Endothelial cell of umbilical vein (primary cell): ENCODE measurements at regions not wholly inside any gene's neighbourhood (a gene's known extent, or its start where the extent isn't known, plus 50 kb on each side); places are given as distances from the start of the nearest gene placed in this dataset.

Experiments used
- EZH2 ChIP-seq: IDR thresholded peaks from 2 replicates; pipeline ENCODE4 v1.6.1; 2012; ENCODE audit warnings: borderline replicate concordance, low read depth, mild to moderate bottlenecking, moderate library complexity, low read length, inconsistent platforms; ENCODE audit not compliant: severe bottlenecking
- TF ChIP-seq, protein P1 (sequence below), 2 donors: IDR thresholded peaks; 1 replicate in 1 of 2; 2 replicates in 1 of 2; pipeline ENCODE4 v1.5.1; 2011; ENCODE audit warnings: low read length in 2 of 2, mild to moderate bottlenecking in 2 of 2, moderate library complexity in 2 of 2, control low read depth in 1 of 2, inconsistent platforms in 1 of 2, low read depth in 1 of 2; ENCODE audit not compliant: insufficient read depth in 1 of 2; ENCODE audit errors: extremely low read depth in 1 of 2

DNA sequence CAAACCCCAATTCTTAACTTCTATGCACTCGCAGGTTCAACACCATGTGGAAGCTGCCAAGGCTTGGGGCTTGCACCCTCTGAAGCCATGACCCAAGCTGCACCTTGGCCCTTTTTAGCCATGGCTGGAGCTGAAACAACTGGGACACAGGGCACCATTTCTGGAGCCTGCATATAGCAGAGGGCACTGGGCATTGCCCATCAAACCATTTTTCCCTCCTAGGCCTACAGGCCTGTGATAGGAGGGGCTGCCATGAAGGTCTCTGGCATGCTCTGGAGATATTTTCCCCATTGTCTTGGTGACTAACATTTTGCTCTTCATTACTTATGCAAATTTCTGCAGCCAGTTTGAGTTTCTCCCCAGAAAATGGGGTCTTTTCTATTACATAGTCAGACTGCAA is 484.7 kb downstream of the EPHA7 start:
- TF ChIP-seq, protein P1, sequence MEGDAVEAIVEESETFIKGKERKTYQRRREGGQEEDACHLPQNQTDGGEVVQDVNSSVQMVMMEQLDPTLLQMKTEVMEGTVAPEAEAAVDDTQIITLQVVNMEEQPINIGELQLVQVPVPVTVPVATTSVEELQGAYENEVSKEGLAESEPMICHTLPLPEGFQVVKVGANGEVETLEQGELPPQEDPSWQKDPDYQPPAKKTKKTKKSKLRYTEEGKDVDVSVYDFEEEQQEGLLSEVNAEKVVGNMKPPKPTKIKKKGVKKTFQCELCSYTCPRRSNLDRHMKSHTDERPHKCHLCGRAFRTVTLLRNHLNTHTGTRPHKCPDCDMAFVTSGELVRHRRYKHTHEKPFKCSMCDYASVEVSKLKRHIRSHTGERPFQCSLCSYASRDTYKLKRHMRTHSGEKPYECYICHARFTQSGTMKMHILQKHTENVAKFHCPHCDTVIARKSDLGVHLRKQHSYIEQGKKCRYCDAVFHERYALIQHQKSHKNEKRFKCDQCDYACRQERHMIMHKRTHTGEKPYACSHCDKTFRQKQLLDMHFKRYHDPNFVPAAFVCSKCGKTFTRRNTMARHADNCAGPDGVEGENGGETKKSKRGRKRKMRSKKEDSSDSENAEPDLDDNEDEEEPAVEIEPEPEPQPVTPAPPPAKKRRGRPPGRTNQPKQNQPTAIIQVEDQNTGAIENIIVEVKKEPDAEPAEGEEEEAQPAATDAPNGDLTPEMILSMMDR (IDR thresholded peaks at IDR 0.05; ENCODE audit: extremely low read depth in 1 of 2, insufficient read depth in 1 of 2, low read depth in 1 of 2, low read length in 2 of 2), result no peak
- no peak for TF ChIP-seq EZH2
